ENCODE measurements at regions not wholly inside any gene's neighbourhood (a gene's known extent, or its start where the extent isn't known, plus 50 kb on each side); places are given as distances from the start of the nearest gene placed in this dataset.

GRCh38 chr4:151599863-151600262, 160.9 kb downstream of the GATB start:
- no peak for DNase-seq (ENCODE audit: low spot score in 2 of 2)
- H3K4me3 ChIP-seq = no peak overlapping the region
- H3K27me3 ChIP-seq = no peaks in the 10 kb centered on the region
- no peak overlapping the region for H3K27ac ChIP-seq
- TF ChIP-seq, protein P1, sequence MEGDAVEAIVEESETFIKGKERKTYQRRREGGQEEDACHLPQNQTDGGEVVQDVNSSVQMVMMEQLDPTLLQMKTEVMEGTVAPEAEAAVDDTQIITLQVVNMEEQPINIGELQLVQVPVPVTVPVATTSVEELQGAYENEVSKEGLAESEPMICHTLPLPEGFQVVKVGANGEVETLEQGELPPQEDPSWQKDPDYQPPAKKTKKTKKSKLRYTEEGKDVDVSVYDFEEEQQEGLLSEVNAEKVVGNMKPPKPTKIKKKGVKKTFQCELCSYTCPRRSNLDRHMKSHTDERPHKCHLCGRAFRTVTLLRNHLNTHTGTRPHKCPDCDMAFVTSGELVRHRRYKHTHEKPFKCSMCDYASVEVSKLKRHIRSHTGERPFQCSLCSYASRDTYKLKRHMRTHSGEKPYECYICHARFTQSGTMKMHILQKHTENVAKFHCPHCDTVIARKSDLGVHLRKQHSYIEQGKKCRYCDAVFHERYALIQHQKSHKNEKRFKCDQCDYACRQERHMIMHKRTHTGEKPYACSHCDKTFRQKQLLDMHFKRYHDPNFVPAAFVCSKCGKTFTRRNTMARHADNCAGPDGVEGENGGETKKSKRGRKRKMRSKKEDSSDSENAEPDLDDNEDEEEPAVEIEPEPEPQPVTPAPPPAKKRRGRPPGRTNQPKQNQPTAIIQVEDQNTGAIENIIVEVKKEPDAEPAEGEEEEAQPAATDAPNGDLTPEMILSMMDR (IDR thresholded peaks at IDR 0.05) = no peak
- no peak for TF ChIP-seq POLR2A (IDR thresholded peaks at IDR 0.05)
- TF ChIP-seq EP300 (IDR thresholded peaks at IDR 0.05) = no peak
- 94% methylated on average over 2 of the region's 2 CpGs for WGBS, 2 donors
- H3K36me3 ChIP-seq = no peaks in the 10 kb centered on the region
- H3K4me1 ChIP-seq = no peaks in the 10 kb centered on the region
- H3K9me3 ChIP-seq = peaks cover 0 to under 1% (median 0%) of the 10 kb centered on the region in 4 donors

DNA sequence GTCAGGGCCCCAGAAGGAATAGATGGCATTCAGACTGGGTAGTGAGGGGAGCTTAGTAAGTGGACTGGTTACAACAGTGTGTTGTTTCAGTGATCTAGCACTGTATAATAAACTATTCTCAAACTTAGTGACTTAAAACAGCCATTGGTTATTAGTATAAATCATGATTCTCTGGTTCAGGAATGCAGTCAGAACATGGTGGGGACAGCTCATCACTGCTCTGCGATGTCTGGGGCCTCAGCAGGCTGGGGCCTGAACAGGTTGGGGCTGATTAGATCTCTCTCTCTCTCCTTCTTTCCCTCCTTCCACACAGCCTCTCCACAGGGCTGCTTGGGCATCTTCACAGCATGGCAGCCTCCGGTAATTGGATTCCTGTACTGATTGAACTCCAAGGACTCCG, 160.4 kb downstream of the GATB start:
- no peaks in the 10 kb centered on the region for H3K9me3 ChIP-seq
- 79 to 88% methylated on average over 3 of the region's 3 CpGs for WGBS, 2 donors
- no peak overlapping the region for H3K4me3 ChIP-seq
- no peaks in the 10 kb centered on the region for H3K36me3 ChIP-seq
- no peak overlapping the region for H3K27ac ChIP-seq
- no peak for DNase-seq (ENCODE audit: low spot score in 2 of 2)
- TF ChIP-seq EP300 (IDR thresholded peaks at IDR 0.05) (no peak), POLR2A (IDR thresholded peaks at IDR 0.05) (no peak)
- TF ChIP-seq, protein P1 (IDR thresholded peaks at IDR 0.05) = no peak
- H3K4me1 ChIP-seq = no peaks in the 10 kb centered on the region
- no peaks in the 10 kb centered on the region for H3K27me3 ChIP-seq

- Histone ChIP-seq H3K9me3 (no peaks in the 10 kb centered on the region), H3K36me3 (no peaks in the 10 kb centered on the region), H3K4me1 (no peaks in the 10 kb centered on the region), H3K27ac (no peak overlapping the region), H3K4me3 (no peak overlapping the region), H3K27me3 (no peaks in the 10 kb centered on the region)
- TF ChIP-seq POLR2A (IDR thresholded peaks at IDR 0.05) (no peak), EP300 (IDR thresholded peaks at IDR 0.05) (no peak)
- TF ChIP-seq, protein P1 (IDR thresholded peaks at IDR 0.05) = no peak
- WGBS, 2 donors = 66 to 71% methylated on average over 2 of the region's 2 CpGs
- no peak for DNase-seq (ENCODE audit: low spot score in 2 of 2)
Observed at GRCh38 chr4:151603377-151603776, 157.4 kb downstream of the GATB start.

DNA sequence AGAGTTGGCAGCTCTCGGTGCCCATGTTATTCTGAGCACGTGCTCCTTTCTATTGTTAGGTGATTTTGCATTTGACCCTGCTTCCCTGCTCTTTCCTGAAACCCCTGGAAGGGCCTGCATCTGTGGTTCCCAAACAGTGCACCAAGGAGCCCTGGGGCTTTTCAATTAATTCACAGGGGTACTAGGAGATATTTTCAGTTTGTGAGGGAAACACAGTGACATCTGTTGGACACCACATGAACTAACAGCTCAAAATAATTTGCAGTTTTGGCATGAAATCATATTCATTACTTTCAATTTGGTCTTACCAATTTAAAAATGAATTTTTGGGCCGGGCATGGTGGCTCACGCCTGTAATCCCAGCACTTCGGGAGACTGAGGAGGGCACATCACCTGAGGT, 156.6 kb downstream of the GATB start:
- Histone ChIP-seq H3K4me1 (no peaks in the 10 kb centered on the region), H3K27ac (no peak overlapping the region), H3K27me3 (no peaks in the 10 kb centered on the region), H3K36me3 (no peaks in the 10 kb centered on the region), H3K9me3 (no peaks in the 10 kb centered on the region), H3K4me3 (no peak overlapping the region)
- DNase-seq (ENCODE audit: low spot score in 2 of 2) = no peak
- TF ChIP-seq, protein P1 (IDR thresholded peaks at IDR 0.05) = peak in 4 of 5 experiments; percentile 29 to 43 (median 39)
- TF ChIP-seq EP300 (IDR thresholded peaks at IDR 0.05) (no peak), POLR2A (IDR thresholded peaks at IDR 0.05) (no peak)
- 68 to 71% methylated on average over 5 of the region's 5 CpGs for whole genome bisulfite sequencing, 2 donors

DNA sequence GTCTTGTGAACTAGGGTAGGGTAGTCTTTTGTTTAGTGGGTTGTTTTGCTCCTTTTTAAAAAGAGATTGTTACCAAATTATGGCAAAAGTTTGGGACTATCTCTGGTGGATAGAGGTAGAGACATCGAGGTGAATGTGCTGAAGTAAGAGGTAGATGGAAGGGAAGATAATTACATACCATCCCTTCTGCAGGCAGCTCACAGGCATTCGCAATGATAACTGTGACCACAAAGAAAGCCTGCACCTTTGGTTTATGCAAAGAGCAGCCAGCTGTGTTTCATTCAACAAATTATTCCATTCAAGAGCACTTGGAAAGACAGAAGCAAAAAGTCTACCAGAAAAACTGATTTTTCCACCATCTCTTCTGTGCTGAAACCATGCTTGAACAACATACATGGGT, 155.6 kb downstream of the GATB start:
- 84 to 96% methylated on average over 2 of the region's 2 CpGs for WGBS, 2 donors
- TF ChIP-seq EP300 (IDR thresholded peaks at IDR 0.05) (no peak), POLR2A (IDR thresholded peaks at IDR 0.05) (no peak)
- TF ChIP-seq, protein P1 (IDR thresholded peaks at IDR 0.05) = no peak

More for the DNA sequence above, 155.6 kb downstream of the GATB start:
- H3K27ac ChIP-seq = no peak overlapping the region
- H3K4me3 ChIP-seq = no peak overlapping the region
- H3K4me1 ChIP-seq = no peaks in the 10 kb centered on the region
- no peaks in the 10 kb centered on the region for H3K9me3 ChIP-seq
- DNase-seq (ENCODE audit: low spot score in 2 of 2) = no peak
- no peaks in the 10 kb centered on the region for H3K36me3 ChIP-seq
- H3K27me3 ChIP-seq = no peaks in the 10 kb centered on the region
